Non-pigmented ciliary epithelial cell (primary cell): ENCODE measurements at regions not wholly inside any gene's neighbourhood (a gene's known extent, or its start where the extent isn't known, plus 50 kb on each side); places are given as distances from the start of the nearest gene placed in this dataset.
"Not testable (repeated sequence)": the region's sequence is repeated elsewhere in the genome, so short reads cannot be mapped to it uniquely, and the experiment has no call there.

ENCODE experiments used
- DNase-seq: peaks from one replicate; pipeline ENCODE4 v3.0.0-alpha.2; 2010; ENCODE audit warnings: low read depth

DNA sequence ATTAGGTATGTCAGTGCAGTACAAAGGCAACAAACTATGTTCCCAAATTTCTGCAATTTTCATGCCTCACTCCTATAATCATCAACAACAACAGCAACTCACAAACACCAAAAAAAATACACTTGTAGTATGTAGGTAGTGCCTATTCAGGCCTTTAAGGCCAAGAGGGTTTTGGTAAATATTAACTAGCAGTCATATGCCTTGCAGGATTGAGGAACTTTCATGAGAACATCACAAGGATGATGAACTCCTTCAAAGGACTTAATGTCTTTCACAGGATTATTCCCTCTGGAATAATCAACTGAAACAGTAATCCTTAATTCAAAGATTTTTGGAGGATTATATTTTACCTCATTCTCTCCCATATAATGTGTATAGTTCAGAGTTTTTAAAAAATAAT lies 293.8 kb downstream of the NOVA1 start:
- no peak for DNase-seq

GRCh38 chr14:26293909-26294308 lies 303.9 kb downstream of the NOVA1 start:
- no peak for DNase-seq

GRCh38 chr14:26289891-26290486 lies 307.8 kb downstream of the NOVA1 start:
- no peak for DNase-seq

- no peak for DNase-seq
These were observed 311.0 kb downstream of the NOVA1 start for GRCh38 chr14:26286913-26287205.

GRCh38 chr14:26286081-26286912 lies 311.5 kb downstream of the NOVA1 start:
- no peak for DNase-seq

GRCh38 chr14:26282578-26282977 lies 315.3 kb downstream of the NOVA1 start:
- no peak for DNase-seq

DNA sequence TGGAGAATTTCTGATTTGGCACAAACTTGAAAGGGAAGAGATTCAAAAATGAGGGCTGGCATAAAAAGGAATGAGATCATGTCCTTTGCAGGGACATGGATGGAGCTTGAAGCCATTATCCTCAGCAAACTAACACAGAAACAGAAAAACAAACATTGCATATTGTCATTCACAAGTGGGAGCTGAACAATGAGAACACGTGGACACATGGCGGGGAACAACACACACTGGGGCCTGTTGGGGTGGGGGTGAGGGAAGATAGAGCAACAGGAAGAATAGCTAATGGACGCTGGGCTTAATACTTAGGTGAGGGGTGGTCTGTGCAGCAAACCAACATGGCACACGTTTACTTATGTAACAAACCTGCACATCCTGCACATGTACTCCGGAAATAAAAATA lies 315.8 kb downstream of the NOVA1 start:
- not testable (repeated sequence) for DNase-seq

DNA sequence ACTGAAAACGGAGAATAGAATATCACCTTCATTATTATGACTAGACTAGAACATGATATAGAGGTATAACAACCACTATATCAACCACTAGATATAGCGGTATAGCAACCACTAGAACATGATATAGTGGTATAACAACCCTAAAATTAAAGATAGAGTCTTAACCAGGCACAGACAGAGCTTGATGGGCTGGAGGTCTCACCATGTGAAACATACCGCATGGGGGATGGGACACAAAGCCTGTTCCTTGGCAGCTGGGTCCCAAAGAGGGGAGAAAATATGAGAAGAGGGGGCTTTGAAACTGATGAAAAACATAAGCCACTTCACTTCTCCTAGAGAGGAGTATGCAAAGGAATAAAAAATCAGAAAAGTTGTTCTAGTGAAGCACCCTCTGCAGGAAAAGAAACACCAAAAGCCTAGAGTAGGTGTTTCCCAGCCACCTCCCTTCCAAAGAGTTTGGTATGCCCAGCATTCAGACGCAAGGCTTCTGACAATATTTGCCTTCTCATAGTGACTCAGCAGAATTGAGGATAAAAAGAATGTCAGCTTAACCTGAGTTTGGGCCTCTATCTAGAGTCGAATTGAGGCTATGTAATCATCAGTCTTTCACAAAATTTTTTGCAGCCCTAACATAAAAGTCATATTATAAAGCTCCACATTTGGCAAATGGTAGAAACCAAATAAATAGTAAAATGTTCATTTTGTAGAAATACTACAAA lies 316.4 kb downstream of the NOVA1 start:
- DNase-seq: peak; percentile 42

GRCh38 chr14:26276757-26277156 lies 321.1 kb downstream of the NOVA1 start:
- DNase-seq: no peak

GRCh38 chr14:26265170-26265685 lies 332.6 kb downstream of the NOVA1 start:
- DNase-seq: no peak

DNA sequence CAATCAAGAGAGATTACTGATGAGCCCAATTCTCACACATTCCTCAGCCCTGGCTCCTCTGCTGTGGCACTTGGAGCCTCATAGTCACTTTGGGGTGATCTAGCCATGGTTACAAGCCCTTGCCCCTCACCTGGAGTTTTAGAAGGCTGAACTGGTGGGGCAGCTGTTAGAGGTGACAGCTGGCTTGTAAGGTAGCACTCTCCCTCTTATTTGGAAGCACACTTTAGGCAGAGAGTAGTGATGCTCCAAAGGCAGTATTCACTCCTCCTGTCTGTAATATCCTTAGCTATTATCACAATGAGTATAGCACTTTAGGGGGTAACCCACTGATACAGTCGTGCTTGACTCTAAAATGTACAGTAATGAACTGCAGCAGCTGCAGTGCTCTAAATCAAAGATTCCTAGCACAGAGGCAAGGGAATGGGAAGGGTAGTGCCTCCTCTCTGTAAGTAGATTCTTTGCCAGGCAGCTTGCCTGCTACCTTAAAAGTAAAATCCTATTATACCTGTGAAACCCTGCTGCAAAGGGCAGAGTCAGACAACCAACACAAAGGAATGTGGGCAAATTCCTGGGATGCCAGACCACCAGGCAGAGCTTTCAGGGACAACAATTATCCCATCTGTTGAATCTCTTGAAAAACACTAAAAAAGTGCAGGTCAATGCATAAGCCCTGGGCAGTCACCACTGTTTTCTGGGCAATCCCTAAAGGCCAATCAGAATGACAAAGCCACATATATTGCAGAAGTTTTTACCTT lies 336.3 kb downstream of the NOVA1 start:
- DNase-seq: no peak

- no peak for DNase-seq
These were observed 342.6 kb downstream of the NOVA1 start for GRCh38 chr14:26255213-26255612.

GRCh38 chr14:26252176-26252575 lies 345.7 kb downstream of the NOVA1 start:
- DNase-seq: no peak

GRCh38 chr14:26233118-26233517 lies 364.7 kb downstream of the NOVA1 start:
- DNase-seq: no peak

DNA sequence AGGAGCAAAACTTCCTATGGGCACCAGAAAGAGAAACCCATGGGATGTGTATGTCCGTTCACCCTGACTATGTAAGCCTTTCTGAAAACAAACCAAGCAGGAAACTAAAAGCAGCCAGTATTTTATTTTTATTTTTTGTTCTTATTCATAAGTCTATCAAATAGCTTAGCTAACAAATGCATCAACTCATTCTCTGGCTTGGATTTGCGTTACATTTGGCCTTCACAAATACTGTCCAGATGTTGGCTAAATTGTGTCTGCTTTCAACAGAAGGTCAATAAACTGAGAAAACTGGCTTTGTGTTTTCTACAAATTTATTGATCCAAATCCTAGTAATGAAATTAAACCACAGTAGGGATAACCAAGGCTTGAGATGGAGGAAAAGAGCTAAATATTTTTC lies 379.0 kb downstream of the NOVA1 start:
- DNase-seq: no peak

- no peak for DNase-seq
These were observed 380.1 kb downstream of the NOVA1 start for GRCh38 chr14:26217778-26218177.

- DNase-seq: no peak
These were observed 381.0 kb downstream of the NOVA1 start for GRCh38 chr14:26216786-26217185.

- no peak for DNase-seq
These were observed 383.8 kb downstream of the NOVA1 start for GRCh38 chr14:26213846-26214575.

GRCh38 chr14:26209699-26210098 lies 388.1 kb downstream of the NOVA1 start:
- DNase-seq: no peak

DNA sequence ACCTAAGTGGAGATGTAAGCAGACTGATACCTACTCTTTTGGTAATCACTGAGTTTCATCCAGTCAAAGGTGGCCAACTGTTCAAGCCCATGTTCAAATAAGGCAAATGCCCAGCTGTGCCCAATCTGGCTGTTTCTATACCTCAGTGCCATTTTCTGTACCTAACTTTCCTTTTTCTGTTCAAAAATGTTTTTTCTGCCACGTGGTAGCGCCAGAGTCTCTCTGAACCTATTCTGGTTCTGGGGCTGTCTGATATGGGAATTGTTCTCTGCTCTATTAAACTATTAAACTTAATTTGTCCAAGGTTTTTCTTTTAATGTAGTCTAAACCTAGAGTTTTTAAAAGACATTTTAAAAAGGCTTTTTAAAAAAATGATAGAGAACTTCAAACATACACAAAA lies 391.2 kb downstream of the NOVA1 start:
- no peak for DNase-seq

DNA sequence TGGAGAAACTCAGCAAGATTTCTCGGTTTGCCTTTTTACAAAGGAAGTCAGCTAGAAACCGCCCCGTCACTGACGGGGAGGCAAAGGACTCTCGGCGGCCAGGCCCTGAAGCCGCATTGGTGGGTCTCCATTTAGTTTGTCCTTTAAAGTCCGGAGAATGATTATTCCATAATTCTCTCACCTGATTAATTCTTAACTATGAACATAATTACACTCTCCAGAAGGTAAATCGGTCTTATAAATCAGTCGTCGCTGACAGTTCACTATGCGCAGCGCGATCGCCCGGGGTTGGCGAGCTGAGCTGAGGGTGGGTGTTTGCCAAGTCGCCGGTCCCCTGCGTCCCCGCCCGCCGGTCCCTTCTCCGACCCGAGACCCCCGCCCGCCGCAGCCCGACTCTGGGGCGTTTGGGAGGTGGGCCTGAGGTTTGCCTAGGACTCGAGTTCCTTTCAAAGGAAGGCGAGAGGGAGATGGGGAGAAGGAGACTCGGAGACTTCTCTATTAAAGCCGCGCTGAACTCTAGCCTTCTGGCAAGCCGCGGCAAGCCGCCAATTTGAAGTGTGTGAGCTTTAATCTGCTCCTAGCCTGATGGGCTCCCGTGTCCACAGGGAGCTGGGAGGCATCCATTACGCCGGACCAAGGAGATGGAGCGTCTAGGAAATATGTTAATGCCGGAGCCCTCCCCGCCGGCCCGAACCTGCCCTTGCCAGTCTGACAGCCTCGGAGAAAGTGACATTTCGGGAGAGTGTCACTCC lies 392.9 kb downstream of the NOVA1 start:
- DNase-seq: no peak
